RCC 7860 (cell line): ENCODE measurements at regions not wholly inside any gene's neighbourhood (a gene's known extent, or its start where the extent isn't known, plus 50 kb on each side); places are given as distances from the start of the nearest gene placed in this dataset.
"Not testable (repeated sequence)": the region's sequence is repeated elsewhere in the genome, so short reads cannot be mapped to it uniquely, and the experiment has no call there.

ENCODE experiments used
- DNase-seq: peaks from one replicate; pipeline ENCODE4 v3.0.0-alpha.2; 2015; ENCODE audit warnings: low spot score
- FAIRE-seq: peaks from 2 replicates; lab custom pipeline; 2012; peaks lifted over from hg19 to GRCh38; lab: Jason Lieb, UNC

GRCh38 chr2:14428056-14428455 lies 204.5 kb upstream of the LRATD1 start:
- no peak for FAIRE-seq
- no peak for DNase-seq

GRCh38 chr2:14433946-14434495 lies 198.5 kb upstream of the LRATD1 start:
- no peak for FAIRE-seq
- DNase-seq = no peak

- no peak for FAIRE-seq
- DNase-seq = no peak
These were observed 186.8 kb upstream of the LRATD1 start for GRCh38 chr2:14445670-14446069.

- DNase-seq (no peak), FAIRE-seq (no peak)
These were observed 184.2 kb upstream of the LRATD1 start for GRCh38 chr2:14448340-14448739.

GRCh38 chr2:14451312-14451711 lies 181.2 kb upstream of the LRATD1 start:
- FAIRE-seq (no peak), DNase-seq (no peak)

- FAIRE-seq = no peak
- no peak for DNase-seq
These were observed 178.3 kb upstream of the LRATD1 start for GRCh38 chr2:14454202-14454601.

GRCh38 chr2:14459786-14460325 lies 172.7 kb upstream of the LRATD1 start:
- no peak for FAIRE-seq
- DNase-seq = no peak

GRCh38 chr2:14475994-14476393 lies 156.5 kb upstream of the LRATD1 start:
- DNase-seq (no peak), FAIRE-seq (no peak)

GRCh38 chr2:14479486-14479885 lies 153.0 kb upstream of the LRATD1 start:
- FAIRE-seq = no peak
- DNase-seq = no peak

- FAIRE-seq (no peak), DNase-seq (no peak)
These were observed 152.4 kb upstream of the LRATD1 start for GRCh38 chr2:14480120-14480519.

- DNase-seq = no peak
These were observed 151.6 kb upstream of the LRATD1 start for GRCh38 chr2:14480906-14481305.

GRCh38 chr2:14492920-14493503 lies 139.5 kb upstream of the LRATD1 start:
- no peak for DNase-seq
- no peak for FAIRE-seq

More at GRCh38 chr2:14480906-14481305, 151.6 kb upstream of the LRATD1 start:
- no peak for FAIRE-seq

- DNase-seq = no peak
- no peak for FAIRE-seq
These were observed 137.8 kb upstream of the LRATD1 start for GRCh38 chr2:14494759-14495158.

GRCh38 chr2:14501061-14501460 lies 131.5 kb upstream of the LRATD1 start:
- FAIRE-seq (no peak), DNase-seq (no peak)

- not testable (repeated sequence) for FAIRE-seq, DNase-seq
These were observed 125.6 kb upstream of the LRATD1 start for GRCh38 chr2:14506955-14507354.

- FAIRE-seq (no peak), DNase-seq (no peak)
These were observed 121.0 kb upstream of the LRATD1 start for GRCh38 chr2:14511541-14511940.

GRCh38 chr2:14513903-14514302 lies 118.6 kb upstream of the LRATD1 start:
- DNase-seq (no peak), FAIRE-seq (no peak)

- FAIRE-seq = no peak
- no peak for DNase-seq
These were observed 115.7 kb upstream of the LRATD1 start for GRCh38 chr2:14516844-14517243.

GRCh38 chr2:14517731-14518130 lies 114.8 kb upstream of the LRATD1 start:
- DNase-seq (no peak), FAIRE-seq (no peak)

GRCh38 chr2:14520385-14520945 lies 112.1 kb upstream of the LRATD1 start:
- FAIRE-seq (no peak), DNase-seq (no peak)

- DNase-seq (no peak), FAIRE-seq (no peak)
These were observed 108.3 kb upstream of the LRATD1 start for GRCh38 chr2:14524041-14524802.

- FAIRE-seq (no peak), DNase-seq (no peak)
These were observed 107.8 kb upstream of the LRATD1 start for GRCh38 chr2:14524803-14525080.
